Left renal cortex interstitium (tissue), 4 donors: ENCODE measurements at regions not wholly inside any gene's neighbourhood (a gene's known extent, or its start where the extent isn't known, plus 50 kb on each side); places are given as distances from the start of the nearest gene placed in this dataset.

Experiments
- DNase-seq, 4 donors: peaks; one replicate each; pipeline ENCODE4 v3.0.0-alpha.2; 2013; ENCODE audit warnings: low read depth in 4 of 4, low spot score in 2 of 4, missing footprints in 1 of 4

GRCh38 chr10:44201656-44202055 is 183.2 kb downstream of the CXCL12 start:
- no peak for DNase-seq

GRCh38 chr10:44201011-44201410 is 183.9 kb downstream of the CXCL12 start:
- no peak for DNase-seq

GRCh38 chr10:44199991-44200655 is 184.8 kb downstream of the CXCL12 start:
- DNase-seq = no peak

- no peak for DNase-seq
Observed at GRCh38 chr10:44199267-44199666, 185.6 kb downstream of the CXCL12 start.

GRCh38 chr10:44198780-44199097 is 186.2 kb downstream of the CXCL12 start:
- DNase-seq = no peak

GRCh38 chr10:44198096-44198779 is 186.7 kb downstream of the CXCL12 start:
- DNase-seq = no peak

- no peak for DNase-seq
Observed at GRCh38 chr10:44197646-44198045, 187.3 kb downstream of the CXCL12 start.

- DNase-seq = no peak
Observed at GRCh38 chr10:44196336-44196735, 188.6 kb downstream of the CXCL12 start.

GRCh38 chr10:44196008-44196320 is 188.9 kb downstream of the CXCL12 start:
- DNase-seq = no peak

- no peak for DNase-seq
Observed at GRCh38 chr10:44195112-44196007, 189.5 kb downstream of the CXCL12 start.

GRCh38 chr10:44194435-44194834 is 190.5 kb downstream of the CXCL12 start:
- DNase-seq = no peak

- DNase-seq = no peak
Observed at GRCh38 chr10:44193567-44194220, 191.2 kb downstream of the CXCL12 start.

GRCh38 chr10:44193166-44193565 is 191.7 kb downstream of the CXCL12 start:
- DNase-seq = no peak

- DNase-seq = no peak
Observed at GRCh38 chr10:44192435-44192834, 192.5 kb downstream of the CXCL12 start.

GRCh38 chr10:44190541-44190940 is 194.4 kb downstream of the CXCL12 start:
- no peak for DNase-seq

- no peak for DNase-seq
Observed at GRCh38 chr10:44186821-44187220, 198.1 kb downstream of the CXCL12 start.

- no peak for DNase-seq
Observed at GRCh38 chr10:44186150-44186549, 198.7 kb downstream of the CXCL12 start.

- DNase-seq = no peak
Observed at GRCh38 chr10:44185315-44185666, 199.6 kb downstream of the CXCL12 start.

GRCh38 chr10:44184633-44185314 is 200.1 kb downstream of the CXCL12 start:
- DNase-seq = no peak

- no peak for DNase-seq
Observed at GRCh38 chr10:44183667-44184632, 200.9 kb downstream of the CXCL12 start.
